ENCODE measurements at regions not wholly inside any gene's neighbourhood (a gene's known extent, or its start where the extent isn't known, plus 50 kb on each side); places are given as distances from the start of the nearest gene placed in this dataset.

DNA sequence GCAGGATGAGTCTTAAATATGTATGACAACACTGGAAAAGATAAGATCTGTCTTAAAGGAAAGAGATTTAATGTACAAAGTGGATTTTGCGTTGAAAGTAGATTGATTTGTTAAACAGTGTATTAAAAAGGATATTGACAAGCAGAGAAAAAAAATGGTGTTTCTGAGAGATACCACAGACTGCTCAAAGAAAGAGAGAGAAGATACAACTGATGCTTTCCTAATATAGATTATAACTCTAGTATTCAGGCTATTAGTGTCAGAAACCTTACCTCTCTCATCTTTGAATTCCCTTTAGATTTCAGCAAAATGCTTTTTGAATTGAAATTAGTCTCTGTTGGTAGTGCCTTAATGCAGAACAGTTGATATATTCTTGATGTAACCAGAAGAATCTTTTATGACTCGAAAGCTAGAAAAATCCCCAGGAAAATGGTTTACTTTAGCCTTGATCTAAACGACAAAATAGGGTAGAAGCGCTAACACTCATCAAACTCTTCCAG, 550.7 kb downstream of the INHBA start:
- TF ChIP-seq, protein P1, sequence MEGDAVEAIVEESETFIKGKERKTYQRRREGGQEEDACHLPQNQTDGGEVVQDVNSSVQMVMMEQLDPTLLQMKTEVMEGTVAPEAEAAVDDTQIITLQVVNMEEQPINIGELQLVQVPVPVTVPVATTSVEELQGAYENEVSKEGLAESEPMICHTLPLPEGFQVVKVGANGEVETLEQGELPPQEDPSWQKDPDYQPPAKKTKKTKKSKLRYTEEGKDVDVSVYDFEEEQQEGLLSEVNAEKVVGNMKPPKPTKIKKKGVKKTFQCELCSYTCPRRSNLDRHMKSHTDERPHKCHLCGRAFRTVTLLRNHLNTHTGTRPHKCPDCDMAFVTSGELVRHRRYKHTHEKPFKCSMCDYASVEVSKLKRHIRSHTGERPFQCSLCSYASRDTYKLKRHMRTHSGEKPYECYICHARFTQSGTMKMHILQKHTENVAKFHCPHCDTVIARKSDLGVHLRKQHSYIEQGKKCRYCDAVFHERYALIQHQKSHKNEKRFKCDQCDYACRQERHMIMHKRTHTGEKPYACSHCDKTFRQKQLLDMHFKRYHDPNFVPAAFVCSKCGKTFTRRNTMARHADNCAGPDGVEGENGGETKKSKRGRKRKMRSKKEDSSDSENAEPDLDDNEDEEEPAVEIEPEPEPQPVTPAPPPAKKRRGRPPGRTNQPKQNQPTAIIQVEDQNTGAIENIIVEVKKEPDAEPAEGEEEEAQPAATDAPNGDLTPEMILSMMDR (IDR thresholded peaks at IDR 0.05), result no peak
- TF ChIP-seq EP300 (IDR thresholded peaks at IDR 0.05) (no peak), POLR2A (IDR thresholded peaks at IDR 0.05) (no peak), POLR2AphosphoS5 (IDR thresholded peaks at IDR 0.05) (no peak)

All from suprapubic skin (tissue), 4 donors.